HEK293 (cell line): ENCODE measurements at regions not wholly inside any gene's neighbourhood (a gene's known extent, or its start where the extent isn't known, plus 50 kb on each side); places are given as distances from the start of the nearest gene placed in this dataset.

Experiments used
- CTCF ChIA-PET: fragments of 350-600 bp; formaldehyde crosslinking; extraction: SDS; loops from one replicate; lab custom pipeline; 2021; ENCODE audit warnings: antibody characterized with exemption; lab: Yijun Ruan, JAX
- POLR2A ChIA-PET: fragments of 300-600 bp; formaldehyde crosslinking; extraction: SDS; loops from one replicate; lab custom pipeline; 2020; ENCODE audit warnings: antibody characterized with exemption, inconsistent platforms; lab: Yijun Ruan, JAX
- H3K27ac ChIP-seq: fragments of 200-500 bp; sonication (Bioruptor generic); 2 replicates; pipeline ENCODE4 v1.5.1; 2014; ENCODE audit warnings: low read depth, low read length, control low read depth, inconsistent platforms; ENCODE audit errors: extremely low read depth
- H3K36me3 ChIP-seq, 2 experiments: fragments of 200-500 bp in 1 of 2; sonication (Bioruptor generic) in 1 of 2; 1 replicate in 1 of 2; 2 replicates in 1 of 2; pipeline ENCODE4 v1.5.1; 2014 to 2017; ENCODE audit warnings: inconsistent platforms in 2 of 2, low read length in 2 of 2; ENCODE audit not compliant: control insufficient read depth in 2 of 2, insufficient read depth in 1 of 2
- H3K4me1 ChIP-seq: fragments of 200-500 bp; sonication (Bioruptor generic); 2 replicates; pipeline ENCODE4 v1.5.1; 2014; ENCODE audit warnings: mild to moderate bottlenecking, low read length, inconsistent platforms; ENCODE audit not compliant: control insufficient read depth, insufficient read depth
- H3K4me3 ChIP-seq: 2 replicates; pipeline ENCODE4 v1.5.1; 2011; ENCODE audit warnings: low read depth, mild to moderate bottlenecking, control low read depth, low read length, moderate library complexity
- H3K9me3 ChIP-seq: fragments of 200-500 bp; sonication (Bioruptor generic); 2 replicates; pipeline ENCODE4 v1.5.1; 2014; ENCODE audit warnings: low read depth, low read length, inconsistent platforms; ENCODE audit not compliant: control insufficient read depth, insufficient read depth
- BCL11A ChIP-seq: fragments of 450-650 bp; formaldehyde crosslinking; IDR thresholded peaks from 2 replicates; pipeline ENCODE4 v1.5.1; 2016; ENCODE audit warnings: low read depth, missing biosample characterization, missing genetic modification characterization
- HOXC10 ChIP-seq: sonication (generic); formaldehyde crosslinking; IDR thresholded peaks from 2 replicates; pipeline ENCODE4 v1.8.1; 2023; ENCODE audit warnings: mild to moderate bottlenecking, missing genetic modification reagents
- KLF7 ChIP-seq: fragments of 450-650 bp; formaldehyde crosslinking; IDR thresholded peaks from 2 replicates; pipeline ENCODE4 v1.5.1; 2016; ENCODE audit warnings: missing biosample characterization, missing genetic modification characterization, borderline replicate concordance
- PRDM10 ChIP-seq: fragments of 450-650 bp; formaldehyde crosslinking; IDR thresholded peaks from 2 replicates; pipeline ENCODE4 v1.5.1; 2016; ENCODE audit warnings: missing biosample characterization, missing genetic modification characterization
- ZBTB11 ChIP-seq: fragments of 450-650 bp; formaldehyde crosslinking; conservative IDR thresholded peaks from 2 replicates; pipeline ENCODE4 v1.5.1; 2016; ENCODE audit warnings: low read depth, missing biosample characterization, missing genetic modification characterization
- ZBTB26 ChIP-seq: fragments of 450-650 bp; formaldehyde crosslinking; optimal IDR thresholded peaks from 2 replicates; pipeline ENCODE3; 2016; ENCODE audit warnings: missing biosample characterization, mild to moderate bottlenecking, missing genetic modification characterization
- ZBTB48 ChIP-seq: fragments of 450-650 bp; formaldehyde crosslinking; IDR thresholded peaks from 2 replicates; pipeline ENCODE4 v1.5.1; 2016; ENCODE audit warnings: missing biosample characterization, missing genetic modification characterization
- ZFHX2 ChIP-seq: fragments of 450-650 bp; formaldehyde crosslinking; conservative IDR thresholded peaks from 2 replicates; pipeline ENCODE4 v1.5.1; 2016; ENCODE audit warnings: missing biosample characterization, missing genetic modification characterization
- ZNF114 ChIP-seq: fragments of 450-650 bp; formaldehyde crosslinking; IDR thresholded peaks from 2 replicates; pipeline ENCODE4 v1.5.0; 2017; ENCODE audit warnings: missing biosample characterization, missing genetic modification characterization
- ZNF202 ChIP-seq: fragments of 450-650 bp; formaldehyde crosslinking; IDR thresholded peaks from 2 replicates; pipeline ENCODE4 v1.5.1; 2016; ENCODE audit warnings: missing biosample characterization, missing genetic modification characterization, borderline replicate concordance
- ZNF239 ChIP-seq: fragments of 450-650 bp; formaldehyde crosslinking; IDR thresholded peaks from 2 replicates; pipeline ENCODE4 v1.5.1; 2016; ENCODE audit warnings: missing biosample characterization, missing genetic modification characterization
- ZNF341 ChIP-seq: fragments of 450-650 bp; formaldehyde crosslinking; IDR thresholded peaks from 2 replicates; pipeline ENCODE4; 2016; ENCODE audit warnings: low read depth, missing biosample characterization, missing genetic modification characterization
- ZNF514 ChIP-seq: fragments of 450-650 bp; formaldehyde crosslinking; IDR thresholded peaks from 2 replicates; pipeline ENCODE4 v1.5.1; 2016; ENCODE audit warnings: missing biosample characterization, missing genetic modification characterization
- ZNF521 ChIP-seq: fragments of 450-650 bp; formaldehyde crosslinking; IDR thresholded peaks from 2 replicates; pipeline ENCODE4 v1.5.1; 2017; ENCODE audit warnings: missing biosample characterization, mild to moderate bottlenecking, missing genetic modification characterization
- ZNF548 ChIP-seq: fragments of 450-650 bp; formaldehyde crosslinking; IDR thresholded peaks from 2 replicates; pipeline ENCODE4 v1.5.1; 2016; ENCODE audit warnings: missing biosample characterization, missing genetic modification characterization
- ZNF596 ChIP-seq: fragments of 450-650 bp; IDR thresholded peaks from 2 replicates; pipeline ENCODE4 v1.5.0; 2018; ENCODE audit warnings: missing biosample characterization, mild to moderate bottlenecking, missing genetic modification characterization, moderate library complexity
- ZNF623 ChIP-seq: fragments of 450-650 bp; formaldehyde crosslinking; IDR thresholded peaks from 2 replicates; pipeline ENCODE4 v1.5.1; 2016; ENCODE audit warnings: missing biosample characterization, missing genetic modification characterization
- ZNF624 ChIP-seq: fragments of 450-650 bp; formaldehyde crosslinking; IDR thresholded peaks from 2 replicates; pipeline ENCODE4 v1.5.1; 2017; ENCODE audit warnings: missing biosample characterization, missing genetic modification characterization
- ZNF660 ChIP-seq: fragments of 450-650 bp; IDR thresholded peaks from 2 replicates; pipeline ENCODE4 v1.5.1; 2018; ENCODE audit warnings: missing biosample characterization, mild to moderate bottlenecking, missing genetic modification characterization
- ZNF677 ChIP-seq: fragments of 450-650 bp; IDR thresholded peaks from 2 replicates; pipeline ENCODE4 v1.5.0; 2018; ENCODE audit warnings: missing biosample characterization, mild to moderate bottlenecking, missing genetic modification characterization, moderate library complexity
- ZNF701 ChIP-seq: fragments of 450-650 bp; formaldehyde crosslinking; IDR thresholded peaks from 2 replicates; pipeline ENCODE4 v1.5.1; 2016; ENCODE audit warnings: missing biosample characterization, missing genetic modification characterization
- ZNF76 ChIP-seq: fragments of 450-650 bp; formaldehyde crosslinking; IDR thresholded peaks from 2 replicates; pipeline ENCODE4; 2016; ENCODE audit warnings: low read depth, missing biosample characterization, missing genetic modification characterization, borderline replicate concordance
- ZNF768 ChIP-seq: fragments of 450-650 bp; formaldehyde crosslinking; IDR thresholded peaks from 2 replicates; pipeline ENCODE4 v1.5.1; 2018; ENCODE audit warnings: missing biosample characterization, mild to moderate bottlenecking, missing genetic modification characterization
- TF ChIP-seq, protein P1 (sequence below): fragments of 450-650 bp; formaldehyde crosslinking; IDR thresholded peaks from 2 replicates; pipeline ENCODE4 v1.5.1; 2016; ENCODE audit warnings: missing biosample characterization, missing genetic modification characterization

- no peak overlapping the region for H3K27ac ChIP-seq
- H3K4me1 ChIP-seq = no peaks in the 10 kb centered on the region
- ChIA-PET POLR2A (no interaction called here), CTCF (interaction anchor here (0.7 to 0.8 kb wide), 2 partner anchors 72 to 94 kb away, joined by 4 to 5 read pairs; no protein-coding TSS in a partner anchor)
- no peak overlapping the region for H3K4me3 ChIP-seq
- H3K36me3 ChIP-seq = no peaks in the 10 kb centered on the region
- TF ChIP-seq PRDM10 (tag by site-specific recombination) = no peak
- TF ChIP-seq HOXC10 = no peak
- TF ChIP-seq ZNF114 = no peak
- no peak for TF ChIP-seq ZNF701 (tag by site-specific recombination)
- H3K9me3 ChIP-seq = no peaks in the 10 kb centered on the region
Measured at GRCh38 chr5:33371660-33372059, 69.1 kb upstream of the TARS1 start.

GRCh38 chr5:33372721-33373472 is 67.9 kb upstream of the TARS1 start:
- Histone ChIP-seq H3K27ac (no peak overlapping the region), H3K36me3 (no peaks in the 10 kb centered on the region), H3K4me3 (no peak overlapping the region), H3K9me3 (no peaks in the 10 kb centered on the region), H3K4me1 (no peaks in the 10 kb centered on the region)
- ChIA-PET POLR2A (no interaction called here), CTCF (interaction anchor here (0.7 kb wide), 1 partner anchor 1368 kb away, joined by 3 read pairs; no protein-coding TSS in a partner anchor)
- TF ChIP-seq ZNF76 (no peak), ZNF768 (tag by site-specific recombination) (no peak), ZNF341 (no peak), ZNF660 (tag by site-specific recombination) (no peak), ZNF202 (no peak), ZFHX2 (tag by site-specific recombination) (no peak), ZNF239 (tag by site-specific recombination) (no peak), KLF7 (no peak), BCL11A (no peak), ZNF623 (no peak), ZNF548 (tag by site-specific recombination) (no peak), ZNF677 (tag by site-specific recombination) (no peak), ZNF514 (tag by site-specific recombination) (no peak), ZBTB26 (tag by site-specific recombination) (no peak), ZBTB11 (tag by site-specific recombination) (no peak), ZNF624 (tag by site-specific recombination) (no peak), ZNF596 (no peak), ZBTB48 (no peak), ZNF521 (tag by site-specific recombination) (no peak)
- TF ChIP-seq, protein P1, sequence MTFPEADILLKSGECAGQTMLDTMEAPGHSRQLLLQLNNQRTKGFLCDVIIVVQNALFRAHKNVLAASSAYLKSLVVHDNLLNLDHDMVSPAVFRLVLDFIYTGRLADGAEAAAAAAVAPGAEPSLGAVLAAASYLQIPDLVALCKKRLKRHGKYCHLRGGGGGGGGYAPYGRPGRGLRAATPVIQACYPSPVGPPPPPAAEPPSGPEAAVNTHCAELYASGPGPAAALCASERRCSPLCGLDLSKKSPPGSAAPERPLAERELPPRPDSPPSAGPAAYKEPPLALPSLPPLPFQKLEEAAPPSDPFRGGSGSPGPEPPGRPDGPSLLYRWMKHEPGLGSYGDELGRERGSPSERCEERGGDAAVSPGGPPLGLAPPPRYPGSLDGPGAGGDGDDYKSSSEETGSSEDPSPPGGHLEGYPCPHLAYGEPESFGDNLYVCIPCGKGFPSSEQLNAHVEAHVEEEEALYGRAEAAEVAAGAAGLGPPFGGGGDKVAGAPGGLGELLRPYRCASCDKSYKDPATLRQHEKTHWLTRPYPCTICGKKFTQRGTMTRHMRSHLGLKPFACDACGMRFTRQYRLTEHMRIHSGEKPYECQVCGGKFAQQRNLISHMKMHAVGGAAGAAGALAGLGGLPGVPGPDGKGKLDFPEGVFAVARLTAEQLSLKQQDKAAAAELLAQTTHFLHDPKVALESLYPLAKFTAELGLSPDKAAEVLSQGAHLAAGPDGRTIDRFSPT (tag by site-specific recombination) = no peak
